ENCODE measurements at regions not wholly inside any gene's neighbourhood (a gene's known extent, or its start where the extent isn't known, plus 50 kb on each side); places are given as distances from the start of the nearest gene placed in this dataset.

GRCh38 chr5:62112689-62113228 is 193.2 kb upstream of the KIF2A start:
- TF ChIP-seq OSR1 (CRISPR knock-in tag; IDR thresholded peaks at IDR 0.05) (no peak), ZNF565 (CRISPR knock-in tag; conservative IDR thresholded peaks at IDR 0.05; ENCODE audit: low read depth) (no peak), ZFP3 (CRISPR knock-in tag; IDR thresholded peaks at IDR 0.05) (no peak), ZFP30 (CRISPR knock-in tag; IDR thresholded peaks at IDR 0.05) (no peak)
- TF ChIP-seq, protein P1, sequence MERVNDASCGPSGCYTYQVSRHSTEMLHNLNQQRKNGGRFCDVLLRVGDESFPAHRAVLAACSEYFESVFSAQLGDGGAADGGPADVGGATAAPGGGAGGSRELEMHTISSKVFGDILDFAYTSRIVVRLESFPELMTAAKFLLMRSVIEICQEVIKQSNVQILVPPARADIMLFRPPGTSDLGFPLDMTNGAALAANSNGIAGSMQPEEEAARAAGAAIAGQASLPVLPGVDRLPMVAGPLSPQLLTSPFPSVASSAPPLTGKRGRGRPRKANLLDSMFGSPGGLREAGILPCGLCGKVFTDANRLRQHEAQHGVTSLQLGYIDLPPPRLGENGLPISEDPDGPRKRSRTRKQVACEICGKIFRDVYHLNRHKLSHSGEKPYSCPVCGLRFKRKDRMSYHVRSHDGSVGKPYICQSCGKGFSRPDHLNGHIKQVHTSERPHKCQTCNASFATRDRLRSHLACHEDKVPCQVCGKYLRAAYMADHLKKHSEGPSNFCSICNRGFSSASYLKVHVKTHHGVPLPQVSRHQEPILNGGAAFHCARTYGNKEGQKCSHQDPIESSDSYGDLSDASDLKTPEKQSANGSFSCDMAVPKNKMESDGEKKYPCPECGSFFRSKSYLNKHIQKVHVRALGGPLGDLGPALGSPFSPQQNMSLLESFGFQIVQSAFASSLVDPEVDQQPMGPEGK (CRISPR knock-in tag; IDR thresholded peaks at IDR 0.05; ENCODE audit: borderline replicate concordance): no peak
